K562 (cell line): ENCODE measurements at regions not wholly inside any gene's neighbourhood (a gene's known extent, or its start where the extent isn't known, plus 50 kb on each side); places are given as distances from the start of the nearest gene placed in this dataset.

Experiments
- ATAC-seq: fragments of 200-7000 bp; cut with Tn5 transposase; 3 replicates; pipeline ENCODE4 v1.9.1; 2020; ENCODE audit warnings: moderate library complexity
- BruUV-seq: library from RNA; stranded (reverse); fragments of 400-500 nt; replicated peaks from 2 replicates; lab custom pipeline; 2021; lab: Mats Ljungman, UMichigan
- CTCF ChIA-PET: fragments of 300-600 bp; formaldehyde crosslinking; extraction: SDS; loops from one replicate; lab custom pipeline; 2021; ENCODE audit warnings: low intra/inter-chr PET ratio; lab: Yijun Ruan, JAX
- POLR2A ChIA-PET: fragments of 300-600, 350-650 bp; sonication (Branson Sonifier 250); formaldehyde crosslinking; extraction: SDS; loops from one replicate; lab custom pipeline; 2021; ENCODE audit warnings: antibody characterized with exemption, inconsistent platforms; lab: Yijun Ruan, JAX
- DNase-seq, 4 experiments: peaks; one replicate each; pipeline versions ENCODE4 v3.0.0 to v3.0.0-alpha.2; 2011 to 2018; ENCODE audit warnings: low spot score in 3 of 4, mixed read lengths in 3 of 4; ENCODE audit errors: extremely low read depth in 1 of 4
- FAIRE-seq: peaks from 2 replicates; lab custom pipeline; 2011; peaks lifted over from hg19 to GRCh38; lab: Jason Lieb, UNC
- H2AFZ ChIP-seq: 2 replicates; pipeline ENCODE4 v1.6.0; 2011; ENCODE audit warnings: low read depth, low read length, control low read depth, inconsistent platforms
- H3K27ac ChIP-seq: fragments of 200-600 bp; 3 replicates; pipeline ENCODE4 v1.8.0; 2011; ENCODE audit warnings: low read depth, mild to moderate bottlenecking, control low read depth, inconsistent platforms, low read length, moderate library complexity, mixed read lengths; ENCODE audit errors: extremely low read depth
- H3K27me3 ChIP-seq, 2 experiments: fragments of 300-600 bp in 1 of 2; 2 replicates in 1 of 2; 3 replicates in 1 of 2; pipeline versions ENCODE4 v1.6.0 to v1.8.0; 2011; ENCODE audit warnings: inconsistent platforms in 2 of 2, low read length in 2 of 2, mild to moderate bottlenecking in 1 of 2, mixed read lengths in 1 of 2, moderate library complexity in 1 of 2; ENCODE audit not compliant: control insufficient read depth in 2 of 2, insufficient read depth in 2 of 2
- H3K36me3 ChIP-seq: fragments of 300-600 bp; 3 replicates; pipeline ENCODE4 v1.8.0; 2011; ENCODE audit warnings: mild to moderate bottlenecking, low read length, inconsistent platforms; ENCODE audit not compliant: control insufficient read depth, insufficient read depth
- H3K4me1 ChIP-seq, 2 experiments: fragments of 200-600 bp in 1 of 2; replicated peaks in 1 of 2; 2 replicates in 1 of 2; 3 replicates in 1 of 2; pipeline versions ENCODE4 v1.5.1 to v1.8.0; 2011; ENCODE audit warnings: inconsistent platforms in 2 of 2, low read length in 2 of 2, mild to moderate bottlenecking in 1 of 2, mixed read lengths in 1 of 2, moderate library complexity in 1 of 2; ENCODE audit not compliant: control insufficient read depth in 2 of 2, insufficient read depth in 2 of 2
- H3K4me2 ChIP-seq: 2 replicates; pipeline ENCODE4 v1.6.1; 2011; ENCODE audit warnings: low read length, control low read depth, inconsistent platforms, mixed read lengths; ENCODE audit not compliant: insufficient read depth
- H3K4me3 ChIP-seq: fragments of 200-600 bp; sonication (generic), shearing (Covaris generic); 2 replicates; pipeline ENCODE4 v1.5.1; 2016; ENCODE audit warnings: control low read depth, inconsistent platforms
- H3K79me2 ChIP-seq: fragments of 200-600 bp; 3 replicates; pipeline ENCODE4 v1.8.0; 2011; ENCODE audit warnings: low read length, inconsistent platforms; ENCODE audit not compliant: control insufficient read depth, insufficient read depth
- H3K9ac ChIP-seq, 2 experiments: 2 replicates each; pipeline versions ENCODE4 v1.6.0 to v1.6.1; 2011; ENCODE audit warnings: low read depth in 2 of 2, low read length in 2 of 2, control low read depth in 1 of 2, inconsistent platforms in 1 of 2, mild to moderate bottlenecking in 1 of 2, mixed read lengths in 1 of 2; ENCODE audit not compliant: insufficient read depth in 1 of 2
- H3K9me1 ChIP-seq: one replicate; pipeline ENCODE4 v1.6.0; 2011; ENCODE audit warnings: inconsistent platforms, mild to moderate bottlenecking, low read length, moderate library complexity; ENCODE audit not compliant: control insufficient read depth, insufficient read depth
- H3K9me3 ChIP-seq: replicated peaks from 2 replicates; pipeline ENCODE4 v1.5.1; 2011; ENCODE audit warnings: low read depth, low read length, inconsistent platforms; ENCODE audit not compliant: control insufficient read depth, insufficient read depth
- H4K20me1 ChIP-seq: replicated peaks from 2 replicates; pipeline ENCODE4 v1.6.1; 2011; ENCODE audit warnings: low read length, inconsistent platforms, mixed read lengths; ENCODE audit not compliant: control insufficient read depth, insufficient read depth
- ESRRA ChIP-seq: fragments of 450-650 bp; IDR thresholded peaks from 2 replicates; pipeline ENCODE4 v1.6.1; 2014; ENCODE audit warnings: low read depth, mild to moderate bottlenecking, moderate library complexity, borderline replicate concordance
- EWSR1 ChIP-seq: fragments of 450-650 bp; IDR thresholded peaks from 2 replicates; pipeline ENCODE4 v1.6.1; 2018; ENCODE audit warnings: borderline replicate concordance, mild to moderate bottlenecking, low read depth, moderate library complexity; ENCODE audit not compliant: partially characterized antibody
- FOSL1 ChIP-seq: fragments of 200-800 bp; sonication (Bioruptor generic); conservative IDR thresholded peaks from 2 replicates; pipeline ENCODE4 v1.6.1; 2016; ENCODE audit warnings: missing genetic modification characterization, missing compliant biosample characterization
- NR3C1 ChIP-seq: sonication (generic); formaldehyde crosslinking; IDR thresholded peaks from 2 replicates; pipeline ENCODE4 v1.8.1; 2022; ENCODE audit warnings: missing genetic modification reagents
- NUFIP1 ChIP-seq: fragments of 450-650 bp; IDR thresholded peaks from 2 replicates; pipeline ENCODE4 v1.6.1; 2018; ENCODE audit not compliant: partially characterized antibody
- RBM14 ChIP-seq: fragments of 200-400 bp; formaldehyde crosslinking; IDR thresholded peaks from 2 replicates; pipeline ENCODE4 v1.6.1; 2018; ENCODE audit warnings: low read depth, mild to moderate bottlenecking, low read length, moderate library complexity, borderline replicate concordance; ENCODE audit not compliant: insufficient read depth
- SIRT6 ChIP-seq: IDR thresholded peaks from one replicate; pipeline ENCODE4 v1.6.1; 2012; ENCODE audit warnings: low read depth, mild to moderate bottlenecking, control low read depth, inconsistent platforms, low read length, moderate library complexity
- TAF15 ChIP-seq: fragments of 200-400 bp; formaldehyde crosslinking; IDR thresholded peaks from 2 replicates; pipeline ENCODE4 v1.6.1; 2017; ENCODE audit warnings: mild to moderate bottlenecking, low read depth, low read length, moderate library complexity
- WGBS: fragments of 100-300 bp; shearing (Covaris generic); methylation state at CpG from one replicate; pipeline ENCODE4 v1.1.6; 2016; ENCODE audit warnings: low coverage, mixed read lengths; ENCODE audit not compliant: insufficient coverage; ENCODE audit errors: missing lambda C conversion rate; 5-methylcytosine and 5-hydroxymethylcytosine counted together
- in situ Hi-C: fragments of 300-500 bp; cut with MboI; formaldehyde crosslinking; loops from 4 replicates; pipeline ENCODE4 v1.15.0; 2018; ENCODE audit warnings: inconsistent platforms, mixed read lengths
- intact Hi-C: fragments of 100-400 bp; cut with micrococcal nuclease; formaldehyde crosslinking; loops from 2 replicates; pipeline ENCODE4 v1.14.2; 2022
- TF ChIP-seq, protein P1 (sequence below): sonication (generic); formaldehyde crosslinking; IDR thresholded peaks from 2 replicates; pipeline ENCODE4 v1.8.1; 2023; ENCODE audit warnings: missing genetic modification reagents, mild to moderate bottlenecking, borderline replicate concordance
- TF ChIP-seq, protein P2 (sequence below): sonication (generic); formaldehyde crosslinking; IDR thresholded peaks from 2 replicates; pipeline ENCODE4 v1.8.1; 2023; ENCODE audit warnings: mild to moderate bottlenecking, missing genetic modification reagents, moderate library complexity
- TF ChIP-seq, protein P3 (sequence below), 2 experiments: fragments of 150-350 bp in 1 of 2; IDR thresholded peaks; 2 replicates each; pipeline ENCODE4 v1.6.1; 2012 to 2016; ENCODE audit warnings: low read depth in 2 of 2, low read length in 2 of 2, mild to moderate bottlenecking in 1 of 2, moderate library complexity in 1 of 2

DNA sequence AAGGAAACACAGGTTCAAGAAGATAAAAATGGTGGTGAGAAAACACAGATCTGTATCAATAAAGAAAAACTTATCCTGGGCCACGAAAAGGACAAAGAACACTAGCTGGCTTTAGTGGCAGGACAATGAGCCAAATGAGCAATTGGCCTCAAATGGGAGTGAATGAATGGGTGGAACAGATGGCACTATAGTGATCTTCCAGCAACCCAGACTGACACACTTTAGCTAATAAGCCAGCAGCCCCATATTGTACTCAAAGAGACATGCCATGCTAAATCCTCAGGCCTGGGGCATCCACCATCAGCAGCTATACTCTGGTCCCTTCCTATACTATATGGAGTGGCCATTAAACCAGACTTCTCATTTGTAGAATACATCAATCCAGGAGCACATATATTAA is 60.0 kb upstream of the GADL1 start (continued):
- TF ChIP-seq, protein P1, sequence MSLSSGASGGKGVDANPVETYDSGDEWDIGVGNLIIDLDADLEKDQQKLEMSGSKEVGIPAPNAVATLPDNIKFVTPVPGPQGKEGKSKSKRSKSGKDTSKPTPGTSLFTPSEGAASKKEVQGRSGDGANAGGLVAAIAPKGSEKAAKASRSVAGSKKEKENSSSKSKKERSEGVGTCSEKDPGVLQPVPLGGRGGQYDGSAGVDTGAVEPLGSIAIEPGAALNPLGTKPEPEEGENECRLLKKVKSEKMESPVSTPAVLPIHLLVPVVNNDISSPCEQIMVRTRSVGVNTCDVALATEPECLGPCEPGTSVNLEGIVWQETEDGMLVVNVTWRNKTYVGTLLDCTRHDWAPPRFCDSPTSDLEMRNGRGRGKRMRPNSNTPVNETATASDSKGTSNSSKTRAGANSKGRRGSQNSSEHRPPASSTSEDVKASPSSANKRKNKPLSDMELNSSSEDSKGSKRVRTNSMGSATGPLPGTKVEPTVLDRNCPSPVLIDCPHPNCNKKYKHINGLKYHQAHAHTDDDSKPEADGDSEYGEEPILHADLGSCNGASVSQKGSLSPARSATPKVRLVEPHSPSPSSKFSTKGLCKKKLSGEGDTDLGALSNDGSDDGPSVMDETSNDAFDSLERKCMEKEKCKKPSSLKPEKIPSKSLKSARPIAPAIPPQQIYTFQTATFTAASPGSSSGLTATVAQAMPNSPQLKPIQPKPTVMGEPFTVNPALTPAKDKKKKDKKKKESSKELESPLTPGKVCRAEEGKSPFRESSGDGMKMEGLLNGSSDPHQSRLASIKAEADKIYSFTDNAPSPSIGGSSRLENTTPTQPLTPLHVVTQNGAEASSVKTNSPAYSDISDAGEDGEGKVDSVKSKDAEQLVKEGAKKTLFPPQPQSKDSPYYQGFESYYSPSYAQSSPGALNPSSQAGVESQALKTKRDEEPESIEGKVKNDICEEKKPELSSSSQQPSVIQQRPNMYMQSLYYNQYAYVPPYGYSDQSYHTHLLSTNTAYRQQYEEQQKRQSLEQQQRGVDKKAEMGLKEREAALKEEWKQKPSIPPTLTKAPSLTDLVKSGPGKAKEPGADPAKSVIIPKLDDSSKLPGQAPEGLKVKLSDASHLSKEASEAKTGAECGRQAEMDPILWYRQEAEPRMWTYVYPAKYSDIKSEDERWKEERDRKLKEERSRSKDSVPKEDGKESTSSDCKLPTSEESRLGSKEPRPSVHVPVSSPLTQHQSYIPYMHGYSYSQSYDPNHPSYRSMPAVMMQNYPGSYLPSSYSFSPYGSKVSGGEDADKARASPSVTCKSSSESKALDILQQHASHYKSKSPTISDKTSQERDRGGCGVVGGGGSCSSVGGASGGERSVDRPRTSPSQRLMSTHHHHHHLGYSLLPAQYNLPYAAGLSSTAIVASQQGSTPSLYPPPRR (CRISPR knock-in tag), result no peak
- no peak for TF ChIP-seq SIRT6
- TF ChIP-seq, protein P2, sequence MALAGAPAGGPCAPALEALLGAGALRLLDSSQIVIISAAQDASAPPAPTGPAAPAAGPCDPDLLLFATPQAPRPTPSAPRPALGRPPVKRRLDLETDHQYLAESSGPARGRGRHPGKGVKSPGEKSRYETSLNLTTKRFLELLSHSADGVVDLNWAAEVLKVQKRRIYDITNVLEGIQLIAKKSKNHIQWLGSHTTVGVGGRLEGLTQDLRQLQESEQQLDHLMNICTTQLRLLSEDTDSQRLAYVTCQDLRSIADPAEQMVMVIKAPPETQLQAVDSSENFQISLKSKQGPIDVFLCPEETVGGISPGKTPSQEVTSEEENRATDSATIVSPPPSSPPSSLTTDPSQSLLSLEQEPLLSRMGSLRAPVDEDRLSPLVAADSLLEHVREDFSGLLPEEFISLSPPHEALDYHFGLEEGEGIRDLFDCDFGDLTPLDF (CRISPR knock-in tag), result no peak
- no peak for TF ChIP-seq NUFIP1
- no peak for TF ChIP-seq ESRRA

GRCh38 chr3:30962084-30962483 is 67.6 kb upstream of the GADL1 start:
- H3K4me2 ChIP-seq, result no peak overlapping the region
- ChIA-PET CTCF (no interaction called here), POLR2A (no interaction called here)
- BruUV-seq, result no TSS peak
- H4K20me1 ChIP-seq, result no peaks in the 10 kb centered on the region
- FAIRE-seq, result no peak
- H3K79me2 ChIP-seq, result no peaks in the 10 kb centered on the region
- in situ Hi-C loops, result no loop called here
- no peak overlapping the region for H3K27ac ChIP-seq
- no peak for DNase-seq
- no peaks in the 10 kb centered on the region; the same call in 1 of the 2 replicates for H3K9me3 ChIP-seq
- H2AFZ ChIP-seq, result no peak overlapping the region
- no peak for ATAC-seq
- no peaks in the 10 kb centered on the region for H3K9me1 ChIP-seq
- intact Hi-C loops, result no loop called here
- H3K4me3 ChIP-seq, result no peak overlapping the region
- no peaks in the 10 kb centered on the region for H3K27me3 ChIP-seq
- no peaks in the 10 kb centered on the region for H3K36me3 ChIP-seq
- no peaks in the 10 kb centered on the region for H3K4me1 ChIP-seq
- WGBS, result 11% methylated on average over 2 of the region's 2 CpGs
- no peak overlapping the region for H3K9ac ChIP-seq
- TF ChIP-seq NR3C1 (CRISPR knock-in tag) (no peak), TAF15 (no peak), EWSR1 (no peak), FOSL1 (tag) (no peak), RBM14 (no peak)
- TF ChIP-seq, protein P3, sequence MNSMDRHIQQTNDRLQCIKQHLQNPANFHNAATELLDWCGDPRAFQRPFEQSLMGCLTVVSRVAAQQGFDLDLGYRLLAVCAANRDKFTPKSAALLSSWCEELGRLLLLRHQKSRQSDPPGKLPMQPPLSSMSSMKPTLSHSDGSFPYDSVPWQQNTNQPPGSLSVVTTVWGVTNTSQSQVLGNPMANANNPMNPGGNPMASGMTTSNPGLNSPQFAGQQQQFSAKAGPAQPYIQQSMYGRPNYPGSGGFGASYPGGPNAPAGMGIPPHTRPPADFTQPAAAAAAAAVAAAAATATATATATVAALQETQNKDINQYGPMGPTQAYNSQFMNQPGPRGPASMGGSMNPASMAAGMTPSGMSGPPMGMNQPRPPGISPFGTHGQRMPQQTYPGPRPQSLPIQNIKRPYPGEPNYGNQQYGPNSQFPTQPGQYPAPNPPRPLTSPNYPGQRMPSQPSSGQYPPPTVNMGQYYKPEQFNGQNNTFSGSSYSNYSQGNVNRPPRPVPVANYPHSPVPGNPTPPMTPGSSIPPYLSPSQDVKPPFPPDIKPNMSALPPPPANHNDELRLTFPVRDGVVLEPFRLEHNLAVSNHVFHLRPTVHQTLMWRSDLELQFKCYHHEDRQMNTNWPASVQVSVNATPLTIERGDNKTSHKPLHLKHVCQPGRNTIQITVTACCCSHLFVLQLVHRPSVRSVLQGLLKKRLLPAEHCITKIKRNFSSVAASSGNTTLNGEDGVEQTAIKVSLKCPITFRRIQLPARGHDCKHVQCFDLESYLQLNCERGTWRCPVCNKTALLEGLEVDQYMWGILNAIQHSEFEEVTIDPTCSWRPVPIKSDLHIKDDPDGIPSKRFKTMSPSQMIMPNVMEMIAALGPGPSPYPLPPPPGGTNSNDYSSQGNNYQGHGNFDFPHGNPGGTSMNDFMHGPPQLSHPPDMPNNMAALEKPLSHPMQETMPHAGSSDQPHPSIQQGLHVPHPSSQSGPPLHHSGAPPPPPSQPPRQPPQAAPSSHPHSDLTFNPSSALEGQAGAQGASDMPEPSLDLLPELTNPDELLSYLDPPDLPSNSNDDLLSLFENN (IDR thresholded peaks at IDR 0.05; ENCODE audit: low read depth in 2 of 2, low read length in 2 of 2), result no peak
